Small intestine (tissue), 7 donors: ENCODE measurements at regions not wholly inside any gene's neighbourhood (a gene's known extent, or its start where the extent isn't known, plus 50 kb on each side); places are given as distances from the start of the nearest gene placed in this dataset.

Experiments
- DNase-seq, 2 donors: peaks; one replicate each; pipeline versions ENCODE4 v3.0.0 to v3.0.0-alpha.2; 2013
- FAIRE-seq: peaks from 2 replicates; lab custom pipeline; 2012; peaks lifted over from hg19 to GRCh38; lab: Jason Lieb, UNC
- H3K27ac ChIP-seq, 3 donors: one replicate each; pipeline ENCODE4 v1.5.1; 2013; ENCODE audit warnings: low read length in 2 of 3, mild to moderate bottlenecking in 2 of 3, control low read depth in 1 of 3, inconsistent platforms in 1 of 3, low read depth in 1 of 3, moderate library complexity in 1 of 3
- H3K27me3 ChIP-seq, 3 donors: one replicate each; pipeline ENCODE4 v1.6.1; 2013; ENCODE audit warnings: low read length in 3 of 3, inconsistent platforms in 1 of 3; ENCODE audit not compliant: control insufficient read depth in 3 of 3, insufficient read depth in 3 of 3
- H3K36me3 ChIP-seq, 3 donors: one replicate each; pipeline ENCODE4 v1.6.1; 2013; ENCODE audit warnings: low read length in 3 of 3, inconsistent platforms in 1 of 3, low read depth in 1 of 3, mild to moderate bottlenecking in 1 of 3, moderate library complexity in 1 of 3; ENCODE audit not compliant: control insufficient read depth in 3 of 3, insufficient read depth in 2 of 3
- H3K4me1 ChIP-seq, 3 donors: one replicate each; pipeline ENCODE4 v1.6.1; 2013; ENCODE audit warnings: low read length in 2 of 3, inconsistent platforms in 1 of 3, low read depth in 1 of 3, mild to moderate bottlenecking in 1 of 3, moderate library complexity in 1 of 3; ENCODE audit not compliant: control insufficient read depth in 3 of 3, insufficient read depth in 2 of 3
- H3K4me3 ChIP-seq, 3 donors: one replicate each; pipeline ENCODE4 v1.5.1; 2013; ENCODE audit warnings: low read length in 3 of 3, control low read depth in 1 of 3, inconsistent platforms in 1 of 3, low read depth in 1 of 3, mild to moderate bottlenecking in 1 of 3, moderate library complexity in 1 of 3
- H3K9me3 ChIP-seq, 2 donors: one replicate each; pipeline ENCODE4 v1.6.1; 2013; ENCODE audit warnings: low read depth in 1 of 2, low read length in 1 of 2; ENCODE audit not compliant: control insufficient read depth in 2 of 2, insufficient read depth in 1 of 2
- WGBS, 3 donors: extraction: QIAGEN DNeasy Blood & Tissue Kit; methylation state at CpG; one replicate each; pipeline ENCODE4 v1.1.7; 2013; 5-methylcytosine and 5-hydroxymethylcytosine counted together
- donor health status: healthy with polysubstance abuse.
- donor health status: control.
- donor health status: control.
- donor health status: Bipolar disorder and iron deficiency.
- donor health status: healthy.

GRCh38 chr1:55593298-55593697 is 378.1 kb upstream of the USP24 start:
- H3K27ac ChIP-seq = no peak overlapping the region
- H3K9me3 ChIP-seq = no peaks in the 10 kb centered on the region
- no peak overlapping the region for H3K4me3 ChIP-seq
- H3K4me1 ChIP-seq = no peaks in the 10 kb centered on the region
- FAIRE-seq (no peak), DNase-seq (no peak)
- H3K36me3 ChIP-seq = no peaks in the 10 kb centered on the region
- H3K27me3 ChIP-seq = no peaks in the 10 kb centered on the region

GRCh38 chr1:55592122-55592521 is 377.0 kb upstream of the USP24 start:
- Histone ChIP-seq H3K27me3 (no peaks in the 10 kb centered on the region), H3K27ac (no peak overlapping the region), H3K36me3 (no peaks in the 10 kb centered on the region), H3K4me3 (no peak overlapping the region), H3K4me1 (no peaks in the 10 kb centered on the region), H3K9me3 (no peaks in the 10 kb centered on the region)
- FAIRE-seq (no peak), DNase-seq (no peak)
- 91 to 94% (median 93%) methylated on average over 2 of the region's 2 CpGs for WGBS, 3 donors

- no peaks in the 10 kb centered on the region for H3K36me3 ChIP-seq
- H3K27me3 ChIP-seq = no peaks in the 10 kb centered on the region
- H3K9me3 ChIP-seq = no peaks in the 10 kb centered on the region
- WGBS, 3 donors = 64 to 73% (median 65%) methylated on average over 7 of the region's 7 CpGs
- DNase-seq (no peak), FAIRE-seq (no peak)
- no peak overlapping the region for H3K4me3 ChIP-seq
- H3K27ac ChIP-seq = peak overlapping the region in 1 of 3 donors; percentile 45
- no peaks in the 10 kb centered on the region for H3K4me1 ChIP-seq
These were observed 374.6 kb upstream of the USP24 start for GRCh38 chr1:55589671-55590297.

DNA sequence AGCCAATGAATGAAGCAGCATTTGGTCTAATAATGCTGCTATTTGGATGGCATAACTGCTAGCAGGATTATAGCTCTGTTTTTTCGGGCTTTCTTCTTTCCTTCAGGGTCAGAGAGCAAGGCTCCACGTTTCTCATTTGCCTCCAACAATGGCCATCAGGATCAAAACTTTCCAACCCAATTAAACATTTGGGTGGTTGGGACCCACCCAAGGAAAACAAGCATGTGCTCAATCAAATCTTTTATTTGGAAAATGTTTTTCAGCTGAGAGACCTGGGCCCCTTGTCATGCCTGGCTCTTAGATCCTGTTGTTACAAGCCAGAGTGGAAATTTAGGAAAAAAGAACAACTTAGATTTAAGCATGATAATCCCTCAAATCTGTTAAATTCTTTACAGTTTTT is 373.1 kb upstream of the USP24 start:
- Histone ChIP-seq H3K27me3 (no peaks in the 10 kb centered on the region), H3K36me3 (no peaks in the 10 kb centered on the region), H3K4me3 (no peak overlapping the region), H3K27ac (no peak overlapping the region), H3K9me3 (no peaks in the 10 kb centered on the region), H3K4me1 (no peaks in the 10 kb centered on the region)
- DNase-seq (no peak), FAIRE-seq (no peak)
- 45 to 75% (median 47%) methylated on average over 2 of the region's 2 CpGs for WGBS, 3 donors

DNA sequence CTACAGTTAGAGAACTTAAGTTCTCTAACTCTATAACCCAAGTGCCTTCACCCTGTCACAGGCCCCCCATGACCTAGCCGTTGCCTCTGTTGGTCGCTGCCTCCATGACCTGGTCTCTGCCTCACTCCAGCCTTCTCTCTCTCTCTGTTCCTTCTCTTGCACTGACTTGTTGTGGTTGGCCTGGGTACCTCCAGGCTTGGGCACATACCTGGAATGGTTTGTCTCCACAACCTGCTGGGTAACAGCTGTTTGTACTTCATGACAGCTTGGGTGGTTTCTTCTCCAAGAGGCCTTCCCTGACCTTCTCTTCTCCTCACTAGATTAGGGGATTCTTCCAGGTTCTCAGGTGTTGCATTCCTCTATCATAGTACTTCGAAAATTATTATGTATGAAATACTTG is 371.6 kb upstream of the USP24 start:
- Histone ChIP-seq H3K4me1 (no peaks in the 10 kb centered on the region), H3K4me3 (no peak overlapping the region), H3K27ac (no peak overlapping the region), H3K36me3 (no peaks in the 10 kb centered on the region), H3K27me3 (no peaks in the 10 kb centered on the region), H3K9me3 (no peaks in the 10 kb centered on the region)
- 86 to 91% (median 87%) methylated on average over 3 of the region's 3 CpGs for WGBS, 3 donors
- DNase-seq (no peak), FAIRE-seq (no peak)

GRCh38 chr1:55585402-55585792 is 370.2 kb upstream of the USP24 start:
- Histone ChIP-seq H3K4me1 (no peaks in the 10 kb centered on the region), H3K27me3 (no peaks in the 10 kb centered on the region), H3K4me3 (no peak overlapping the region), H3K36me3 (no peaks in the 10 kb centered on the region), H3K9me3 (no peaks in the 10 kb centered on the region), H3K27ac (no peak overlapping the region)
- 69 to 83% (median 76%) methylated on average over 3 of the region's 3 CpGs for WGBS, 3 donors
- FAIRE-seq (no peak), DNase-seq (no peak)

DNA sequence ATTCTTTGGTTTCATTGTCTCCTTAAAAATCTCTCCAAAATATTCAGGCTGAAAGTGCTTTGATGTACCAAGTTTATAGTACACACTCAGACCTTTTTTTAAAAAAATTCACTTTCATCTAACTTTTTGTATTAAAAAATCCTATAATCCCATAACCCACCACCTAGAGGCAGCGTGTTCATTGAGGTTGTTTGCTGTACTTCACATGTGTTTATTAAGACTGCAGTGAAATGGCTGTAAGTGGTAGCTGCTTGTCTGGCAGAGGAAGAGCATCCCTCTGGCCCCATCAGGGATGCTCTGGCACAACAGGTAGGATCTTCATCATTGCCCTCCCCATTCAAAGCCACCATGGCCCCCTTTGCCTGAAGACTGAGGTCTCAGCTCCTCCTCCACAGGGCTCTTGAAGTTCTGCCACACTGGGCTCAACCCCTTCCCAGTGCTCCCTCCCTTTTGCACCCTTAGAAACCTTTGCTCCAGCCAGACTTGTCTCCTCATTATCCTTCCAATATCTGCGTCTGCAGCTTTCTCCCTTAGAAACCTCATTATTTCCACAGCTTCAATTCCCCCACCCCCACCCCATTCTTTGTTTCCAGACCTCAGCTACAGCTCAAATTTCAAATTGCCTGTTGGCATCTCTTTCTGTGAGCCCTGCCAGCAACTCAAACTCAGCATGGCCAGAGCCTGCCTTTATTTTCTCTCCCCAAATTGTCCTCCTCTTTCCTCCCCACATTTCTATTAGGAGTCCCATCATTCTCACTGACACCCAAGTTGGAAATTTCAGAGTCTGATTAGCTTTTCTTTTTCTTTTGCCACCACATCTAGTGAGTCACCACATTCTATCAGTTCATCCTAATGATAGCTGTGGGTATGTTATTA is 369.6 kb upstream of the USP24 start:
- DNase-seq = peak in 1 of 2 donors; percentile 3
- Histone ChIP-seq H3K9me3 (no peaks in the 10 kb centered on the region), H3K4me3 (no peak overlapping the region), H3K4me1 (no peaks in the 10 kb centered on the region), H3K27me3 (no peaks in the 10 kb centered on the region), H3K36me3 (no peaks in the 10 kb centered on the region), H3K27ac (no peak overlapping the region)
- FAIRE-seq = no peak
- 35 to 62% (median 52%) methylated on average over 2 of the region's 2 CpGs for WGBS, 3 donors

GRCh38 chr1:55582084-55582483 is 366.9 kb upstream of the USP24 start:
- Histone ChIP-seq H3K36me3 (no peaks in the 10 kb centered on the region), H3K27me3 (no peaks in the 10 kb centered on the region), H3K4me1 (no peaks in the 10 kb centered on the region), H3K27ac (no peak overlapping the region), H3K4me3 (no peak overlapping the region), H3K9me3 (no peaks in the 10 kb centered on the region)
- DNase-seq (no peak), FAIRE-seq (no peak)
- 82 to 89% (median 87%) methylated on average over 4 of the region's 4 CpGs for WGBS, 3 donors
